ENCODE measurements at regions not wholly inside any gene's neighbourhood (a gene's known extent, or its start where the extent isn't known, plus 50 kb on each side); places are given as distances from the start of the nearest gene placed in this dataset.
"Not testable (repeated sequence)": the region's sequence is repeated elsewhere in the genome, so short reads cannot be mapped to it uniquely, and the experiment has no call there.

GRCh38 chr22:44561139-44561840 lies 63.3 kb upstream of the RTL6 start:
- no peak overlapping the region for H3K27ac ChIP-seq
- no peaks in the 10 kb centered on the region for H3K36me3 ChIP-seq
- H3K4me1 ChIP-seq = no peaks in the 10 kb centered on the region
- no peaks in the 10 kb centered on the region for H3K9me3 ChIP-seq
- DNase-seq (ENCODE audit: low spot score in 2 of 2) = peak in 1 of 2 donors; percentile 4
- H3K27me3 ChIP-seq = peaks cover 9% of the 10 kb centered on the region
- no peak overlapping the region for H3K4me3 ChIP-seq
- 91% methylated on average over 6 of the region's 6 CpGs for WGBS
- TF ChIP-seq EP300 (IDR thresholded peaks at IDR 0.05) = no peak
- no peak for TF ChIP-seq POLR2AphosphoS5 (IDR thresholded peaks at IDR 0.05)
- no peak for TF ChIP-seq CTCF (IDR thresholded peaks at IDR 0.05)
- no peak for TF ChIP-seq POLR2A (IDR thresholded peaks at IDR 0.05)

DNA sequence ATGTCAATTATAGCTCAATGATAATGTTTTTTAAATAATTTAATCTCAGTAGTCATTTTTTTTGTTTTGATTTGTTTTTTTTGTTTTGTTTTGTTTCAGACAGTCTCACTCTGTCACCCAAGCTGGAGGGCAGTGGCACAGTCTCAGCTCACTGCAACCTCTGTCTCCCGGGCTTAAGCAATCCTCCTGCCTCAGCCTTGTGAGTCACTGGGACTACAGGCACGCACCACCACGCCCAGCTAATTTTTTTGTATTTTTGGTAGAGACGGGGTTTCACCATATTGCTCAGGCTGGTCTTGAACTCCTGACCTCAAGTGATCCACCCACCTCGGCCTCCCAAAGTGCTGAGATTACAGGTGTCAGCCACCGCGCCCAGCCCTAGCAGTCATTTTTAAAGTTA lies 60.6 kb upstream of the RTL6 start:
- not testable (repeated sequence) for H3K4me3 ChIP-seq, H3K9me3 ChIP-seq, H3K27ac ChIP-seq, H3K36me3 ChIP-seq, H3K4me1 ChIP-seq
- peak; percentile 38 to 55 for DNase-seq (ENCODE audit: low spot score in 2 of 2)
- peaks cover 24% of the 10 kb centered on the region for H3K27me3 ChIP-seq
- WGBS = 57% methylated on average over 7 of the region's 7 CpGs

GRCh38 chr22:44557872-44558271 lies 59.8 kb upstream of the RTL6 start:
- not testable (repeated sequence) for H3K4me1 ChIP-seq
- DNase-seq (ENCODE audit: low spot score in 2 of 2) = peak in 1 of 2 donors; percentile 52

DNA sequence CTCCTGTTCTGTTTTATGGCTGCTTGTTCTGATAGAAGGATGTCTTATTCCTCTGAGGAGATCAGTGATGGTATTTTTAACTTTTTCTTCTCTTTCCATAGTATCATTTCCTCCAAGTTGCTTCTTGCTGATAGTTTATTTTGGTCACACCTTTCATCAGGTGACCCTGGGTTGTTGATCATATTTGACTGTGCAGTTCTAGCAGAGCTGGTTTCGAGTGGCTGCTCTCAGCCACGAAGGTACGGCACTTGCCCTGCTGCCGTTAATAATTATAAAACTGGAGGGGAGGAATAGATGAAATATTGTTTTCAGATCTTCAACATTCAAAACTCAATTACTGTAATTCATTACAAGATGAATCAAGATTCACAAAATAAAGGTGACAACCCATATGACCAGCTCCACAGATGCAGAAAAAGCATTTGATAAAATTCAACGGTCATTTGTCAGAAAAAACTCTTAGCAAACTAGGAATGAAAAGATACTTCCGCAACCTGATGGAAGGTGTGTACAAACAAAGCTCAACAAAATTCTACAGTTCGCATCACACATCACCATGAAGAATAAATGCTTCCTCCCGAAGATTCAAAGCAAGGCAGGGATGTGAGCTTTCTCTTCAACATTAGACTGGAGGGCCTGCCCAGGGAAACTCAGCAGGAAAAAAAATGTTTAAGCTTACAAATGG lies 59.2 kb upstream of the RTL6 start:
- H3K4me3 ChIP-seq = no peak overlapping the region
- H3K4me1 ChIP-seq = no peaks in the 10 kb centered on the region
- no peak overlapping the region for H3K27ac ChIP-seq
- H3K36me3 ChIP-seq = no peaks in the 10 kb centered on the region
- DNase-seq (ENCODE audit: low spot score in 2 of 2) = no peak
- WGBS = 94% methylated on average over 8 of the region's 8 CpGs
- no peak for TF ChIP-seq POLR2AphosphoS5 (IDR thresholded peaks at IDR 0.05)
- TF ChIP-seq EP300 (IDR thresholded peaks at IDR 0.05) = no peak
- TF ChIP-seq CTCF (IDR thresholded peaks at IDR 0.05) = no peak
- TF ChIP-seq POLR2A (IDR thresholded peaks at IDR 0.05) = no peak
- no peaks in the 10 kb centered on the region for H3K9me3 ChIP-seq
- H3K27me3 ChIP-seq = peaks cover 24% of the 10 kb centered on the region

More at GRCh38 chr22:44557872-44558271, 59.8 kb upstream of the RTL6 start:
- not testable (repeated sequence) for H3K36me3 ChIP-seq, H3K4me3 ChIP-seq, H3K9me3 ChIP-seq, H3K27ac ChIP-seq
- WGBS = 93% methylated on average over 4 of the region's 4 CpGs
- peaks cover 24% of the 10 kb centered on the region for H3K27me3 ChIP-seq

DNA sequence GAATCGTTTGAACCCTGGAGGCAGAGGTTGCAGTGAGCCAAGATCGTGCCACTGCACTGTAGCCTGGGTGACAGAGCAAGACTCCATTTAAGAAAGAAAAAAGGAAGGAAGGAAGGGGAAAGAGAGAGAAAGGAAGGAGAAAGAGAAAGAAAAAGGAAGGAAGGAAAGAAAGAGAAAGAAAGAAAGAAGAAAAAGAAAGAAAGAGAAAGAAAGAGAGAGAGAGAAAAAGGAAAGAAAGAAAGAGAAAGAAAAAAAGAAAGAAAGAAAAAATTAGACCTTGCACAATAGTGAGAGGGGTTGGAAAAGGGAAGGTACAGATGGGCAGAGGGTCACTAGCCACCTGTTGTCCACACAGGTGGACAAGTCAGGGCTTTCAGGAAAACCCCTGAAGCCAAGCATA lies 57.6 kb upstream of the RTL6 start:
- Histone ChIP-seq H3K27me3 (peaks cover 27% of the 10 kb centered on the region), H3K9me3 (no peaks in the 10 kb centered on the region), H3K4me1 (peaks cover 8% of the 10 kb centered on the region), H3K27ac (no peak overlapping the region), H3K36me3 (no peaks in the 10 kb centered on the region), H3K4me3 (no peak overlapping the region)
- no peak for DNase-seq (ENCODE audit: low spot score in 2 of 2)
- 73% methylated on average over 2 of the region's 2 CpGs for WGBS
- TF ChIP-seq POLR2A (IDR thresholded peaks at IDR 0.05) (no peak), POLR2AphosphoS5 (IDR thresholded peaks at IDR 0.05) (no peak), EP300 (IDR thresholded peaks at IDR 0.05) (no peak), CTCF (IDR thresholded peaks at IDR 0.05) (no peak)

GRCh38 chr22:44555046-44555445 lies 57.0 kb upstream of the RTL6 start:
- Histone ChIP-seq H3K27me3 (peaks cover 27% of the 10 kb centered on the region), H3K9me3 (no peaks in the 10 kb centered on the region), H3K27ac (no peak overlapping the region), H3K4me1 (peaks cover 10% of the 10 kb centered on the region), H3K36me3 (no peaks in the 10 kb centered on the region), H3K4me3 (no peak overlapping the region)
- WGBS = 34% methylated on average over 6 of the region's 6 CpGs
- TF ChIP-seq POLR2AphosphoS5 (IDR thresholded peaks at IDR 0.05) = no peak
- TF ChIP-seq EP300 (IDR thresholded peaks at IDR 0.05) = no peak
- no peak for TF ChIP-seq CTCF (IDR thresholded peaks at IDR 0.05)
- no peak for TF ChIP-seq POLR2A (IDR thresholded peaks at IDR 0.05)
- peak; percentile 11 to 24 for DNase-seq (ENCODE audit: low spot score in 2 of 2)

Measured in suprapubic skin (tissue), 4 donors.